CD14-positive monocyte (primary cell): ENCODE measurements at regions not wholly inside any gene's neighbourhood (a gene's known extent, or its start where the extent isn't known, plus 50 kb on each side); places are given as distances from the start of the nearest gene placed in this dataset.

ENCODE experiments used
- DNase-seq, 3 donors: peaks; one replicate each; pipeline ENCODE4 v3.0.0-alpha.2; 2011 to 2022
- H2AFZ ChIP-seq: 2 replicates; pipeline ENCODE4 v1.6.0; 2012; ENCODE audit warnings: mild to moderate bottlenecking, low read depth, low read length, inconsistent platforms; ENCODE audit not compliant: insufficient read depth, poor library complexity, severe bottlenecking
- H3K27ac ChIP-seq, 2 donors: 1 replicate in 1 of 2; 2 replicates in 1 of 2; pipeline ENCODE4 v1.5.1; 2012 to 2013; ENCODE audit warnings: low read length in 2 of 2, control low read depth in 1 of 2, inconsistent platforms in 1 of 2, low read depth in 1 of 2, mild to moderate bottlenecking in 1 of 2
- H3K27me3 ChIP-seq, 2 donors: one replicate each; pipeline versions ENCODE4 v1.6.0 to v1.6.1; 2011 to 2013; ENCODE audit warnings: low read length in 2 of 2; ENCODE audit not compliant: control insufficient read depth in 2 of 2, insufficient read depth in 2 of 2
- H3K36me3 ChIP-seq, 2 donors: replicated peaks in 1 of 2; 1 replicate in 1 of 2; 2 replicates in 1 of 2; pipeline versions ENCODE4 v1.5.1 to v1.6.1; 2012 to 2013; ENCODE audit warnings: low read length in 2 of 2, control low read depth in 1 of 2, inconsistent platforms in 1 of 2, mild to moderate bottlenecking in 1 of 2; ENCODE audit not compliant: insufficient read depth in 2 of 2, control insufficient read depth in 1 of 2
- H3K4me1 ChIP-seq, 2 donors: 1 replicate in 1 of 2; 2 replicates in 1 of 2; pipeline versions ENCODE4 v1.5.1 to v1.6.1; 2012 to 2013; ENCODE audit warnings: low read length in 2 of 2, control low read depth in 1 of 2, inconsistent platforms in 1 of 2, mild to moderate bottlenecking in 1 of 2, moderate library complexity in 1 of 2; ENCODE audit not compliant: insufficient read depth in 2 of 2, control insufficient read depth in 1 of 2
- H3K4me2 ChIP-seq: replicated peaks from 2 replicates; pipeline ENCODE3; 2012; ENCODE audit warnings: low read length, moderate library complexity, mild to moderate bottlenecking; ENCODE audit not compliant: poor library complexity, severe bottlenecking; ENCODE audit errors: extremely low read depth
- H3K4me3 ChIP-seq, 3 experiments: fragments of 200-600 bp in 1 of 3; sonication (generic) in 1 of 3; replicated peaks in 1 of 3; 1 replicate in 2 of 3; 2 replicates in 1 of 3; pipeline ENCODE4 v1.5.1; 2011 to 2013; ENCODE audit warnings: low read length in 3 of 3, mild to moderate bottlenecking in 3 of 3, control low read depth in 2 of 3, low read depth in 2 of 3, inconsistent platforms in 1 of 3, moderate library complexity in 1 of 3
- H3K79me2 ChIP-seq: 2 replicates; pipeline ENCODE4 v1.6.0; 2012; ENCODE audit warnings: mild to moderate bottlenecking, control low read depth, inconsistent platforms, low read length, moderate library complexity; ENCODE audit not compliant: insufficient read depth
- H3K9ac ChIP-seq: 2 replicates; pipeline ENCODE4 v1.6.0; 2017; ENCODE audit warnings: low read length, mild to moderate bottlenecking; ENCODE audit not compliant: insufficient read depth, poor library complexity, severe bottlenecking
- H3K9me3 ChIP-seq, 2 donors: replicated peaks in 1 of 2; 1 replicate in 1 of 2; 2 replicates in 1 of 2; pipeline versions ENCODE4 v1.5.1 to v1.6.1; 2012 to 2013; ENCODE audit warnings: low read length in 2 of 2, control low read depth in 1 of 2; ENCODE audit not compliant: control insufficient read depth in 1 of 2, insufficient read depth in 1 of 2
- H4K20me1 ChIP-seq: 2 replicates; pipeline ENCODE4 v1.6.0; 2012; ENCODE audit warnings: mild to moderate bottlenecking, low read length, control low read depth, moderate library complexity; ENCODE audit not compliant: insufficient read depth
- H3K27ac Mint-ChIP-seq, 7 donors: one replicate each; pipeline ENCODE4 v1.8.0; 2020; ENCODE audit warnings: mild to moderate bottlenecking in 7 of 7, mixed read lengths in 7 of 7, moderate library complexity in 6 of 7, inconsistent platforms in 2 of 7
- H3K27me3 Mint-ChIP-seq, 3 donors: one replicate each; pipeline ENCODE4 v1.8.0; 2021 to 2022; ENCODE audit warnings: low read depth in 3 of 3, mild to moderate bottlenecking in 3 of 3, mixed read lengths in 3 of 3, moderate library complexity in 3 of 3, inconsistent platforms in 1 of 3
- H3K36me3 Mint-ChIP-seq, 2 donors: one replicate each; pipeline ENCODE4 v1.8.0; 2020; ENCODE audit warnings: mixed read lengths in 2 of 2, inconsistent platforms in 1 of 2, mild to moderate bottlenecking in 1 of 2
- H3K4me1 Mint-ChIP-seq: one replicate; pipeline ENCODE4 v1.8.0; 2020; ENCODE audit warnings: mild to moderate bottlenecking, mixed read lengths
- H3K4me3 Mint-ChIP-seq, 2 donors: one replicate each; pipeline ENCODE4 v1.8.0; 2020; ENCODE audit warnings: mild to moderate bottlenecking in 2 of 2, mixed read lengths in 2 of 2, moderate library complexity in 1 of 2
- H3K9me3 Mint-ChIP-seq, 7 donors: one replicate each; pipeline ENCODE4 v1.8.0; 2020 to 2022; ENCODE audit warnings: mixed read lengths in 7 of 7, mild to moderate bottlenecking in 6 of 7, moderate library complexity in 6 of 7, inconsistent platforms in 2 of 7
- WGBS: methylation state at CpG from one replicate; pipeline ENCODE4 v1.1.5; 2013; ENCODE audit warnings: missing lambda C conversion rate; ENCODE audit not compliant: insufficient coverage; 5-methylcytosine and 5-hydroxymethylcytosine counted together
- intact Hi-C, 2 donors: fragments of 100-400 bp; cut with micrococcal nuclease; formaldehyde crosslinking; loops; one replicate each; pipeline versions ENCODE4 v1.15.0 to v1.15.1; 2023
- TF ChIP-seq, protein P1 (sequence below): fragments of 200-600 bp; IDR thresholded peaks from one replicate; pipeline ENCODE4 v1.8.0; 2022; ENCODE audit warnings: antibody characterized with exemption, mild to moderate bottlenecking

DNA sequence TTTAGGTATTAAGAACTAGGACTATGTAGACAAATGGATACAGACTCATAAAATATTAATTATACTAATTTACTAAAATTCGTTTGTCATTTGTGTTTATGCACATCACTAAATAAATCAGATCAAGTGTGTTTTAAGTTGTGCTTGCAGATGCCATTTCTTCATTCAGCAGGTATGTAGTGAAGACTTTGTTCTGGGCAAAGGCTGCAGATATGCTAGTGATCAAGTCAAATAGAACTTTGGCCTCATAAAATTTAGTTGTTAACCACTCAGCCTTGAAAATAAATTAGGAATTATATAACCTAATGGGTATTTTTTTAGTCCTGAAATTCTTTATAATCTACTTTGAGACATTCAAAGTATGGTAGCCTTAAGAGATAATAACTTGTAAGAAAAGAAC, 80.4 kb upstream of the TRPC4 start:
- H4K20me1 ChIP-seq = no peaks in the 10 kb centered on the region
- H3K4me2 ChIP-seq = no peak overlapping the region
- no peaks in the 10 kb centered on the region for H3K4me1 ChIP-seq
- H3K79me2 ChIP-seq = no peaks in the 10 kb centered on the region
- no peaks in the 10 kb centered on the region for H3K9me3 ChIP-seq
- no peak for DNase-seq
- TF ChIP-seq, protein P1, sequence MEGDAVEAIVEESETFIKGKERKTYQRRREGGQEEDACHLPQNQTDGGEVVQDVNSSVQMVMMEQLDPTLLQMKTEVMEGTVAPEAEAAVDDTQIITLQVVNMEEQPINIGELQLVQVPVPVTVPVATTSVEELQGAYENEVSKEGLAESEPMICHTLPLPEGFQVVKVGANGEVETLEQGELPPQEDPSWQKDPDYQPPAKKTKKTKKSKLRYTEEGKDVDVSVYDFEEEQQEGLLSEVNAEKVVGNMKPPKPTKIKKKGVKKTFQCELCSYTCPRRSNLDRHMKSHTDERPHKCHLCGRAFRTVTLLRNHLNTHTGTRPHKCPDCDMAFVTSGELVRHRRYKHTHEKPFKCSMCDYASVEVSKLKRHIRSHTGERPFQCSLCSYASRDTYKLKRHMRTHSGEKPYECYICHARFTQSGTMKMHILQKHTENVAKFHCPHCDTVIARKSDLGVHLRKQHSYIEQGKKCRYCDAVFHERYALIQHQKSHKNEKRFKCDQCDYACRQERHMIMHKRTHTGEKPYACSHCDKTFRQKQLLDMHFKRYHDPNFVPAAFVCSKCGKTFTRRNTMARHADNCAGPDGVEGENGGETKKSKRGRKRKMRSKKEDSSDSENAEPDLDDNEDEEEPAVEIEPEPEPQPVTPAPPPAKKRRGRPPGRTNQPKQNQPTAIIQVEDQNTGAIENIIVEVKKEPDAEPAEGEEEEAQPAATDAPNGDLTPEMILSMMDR = no peak
- no peaks in the 10 kb centered on the region for H3K36me3 Mint-ChIP-seq
- H3K9ac ChIP-seq = no peak overlapping the region
- H3K27ac ChIP-seq = no peak overlapping the region
- H3K4me3 ChIP-seq = no peak overlapping the region
- peaks cover 0 to 2% (median 0%) of the 10 kb centered on the region in 3 donors for H3K27me3 Mint-ChIP-seq
- no peaks in the 10 kb centered on the region for H3K27me3 ChIP-seq
- H3K27ac Mint-ChIP-seq = no peak overlapping the region
- no peak overlapping the region for H3K4me3 Mint-ChIP-seq
- H2AFZ ChIP-seq = no peak overlapping the region
- no CpG with 5 or more reads among the region's 1 CpG for WGBS
- no peaks in the 10 kb centered on the region for H3K4me1 Mint-ChIP-seq
- intact Hi-C loops = no loop called here
- no peaks in the 10 kb centered on the region for H3K36me3 ChIP-seq
- H3K9me3 Mint-ChIP-seq = peaks cover 0 to 3% (median 1%) of the 10 kb centered on the region in 7 donors

DNA sequence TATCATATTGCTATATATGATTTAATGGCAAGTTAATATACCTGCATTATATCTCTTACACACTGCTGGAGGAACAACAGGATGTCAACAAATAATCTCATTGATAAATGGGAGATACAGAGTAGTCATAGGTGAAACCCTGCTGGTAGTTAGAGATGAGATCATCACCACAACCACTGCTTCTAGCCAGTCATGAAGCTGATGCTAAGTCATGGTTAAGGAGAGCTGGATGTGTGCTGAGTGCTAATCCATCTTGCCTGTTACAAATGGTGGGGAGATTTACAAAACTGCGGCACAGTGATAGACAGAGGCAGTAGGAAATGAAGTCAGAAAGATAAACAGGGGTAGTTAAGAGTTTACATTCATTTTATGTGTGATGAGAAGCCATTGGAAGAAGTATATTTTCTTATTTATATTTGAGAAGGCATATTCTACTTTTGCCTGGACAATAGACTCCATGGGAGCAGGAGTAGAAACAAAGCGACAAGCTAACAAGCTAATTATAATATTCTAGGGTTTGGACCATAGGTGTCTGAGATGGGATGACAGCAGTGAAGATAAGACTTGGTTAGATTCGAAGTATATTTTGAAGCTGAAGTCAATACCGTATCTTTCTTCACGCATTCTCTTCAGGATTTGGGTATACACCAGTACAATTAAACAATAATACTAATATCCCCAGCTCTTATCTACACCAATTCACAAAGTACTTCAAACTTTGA, 78.0 kb upstream of the TRPC4 start:
- H3K9me3 Mint-ChIP-seq = peaks cover 0 to 2% (median 0%) of the 10 kb centered on the region in 7 donors
- 90% methylated on average over 1 of the region's 5 CpGs for WGBS
- no peak overlapping the region for H3K4me2 ChIP-seq
- TF ChIP-seq, protein P1 = no peak
- no peak for DNase-seq
- no peak overlapping the region for H2AFZ ChIP-seq
- H3K9ac ChIP-seq = no peak overlapping the region
- no peaks in the 10 kb centered on the region for H3K9me3 ChIP-seq
- H3K4me1 Mint-ChIP-seq = no peaks in the 10 kb centered on the region
- H3K27me3 ChIP-seq = no peaks in the 10 kb centered on the region
- no peaks in the 10 kb centered on the region for H3K36me3 ChIP-seq
- H3K4me1 ChIP-seq = no peaks in the 10 kb centered on the region
- no peak overlapping the region for H3K4me3 ChIP-seq
- H3K27ac ChIP-seq = no peak overlapping the region
- H3K4me3 Mint-ChIP-seq = no peak overlapping the region
- no peak overlapping the region for H3K27ac Mint-ChIP-seq
- H3K36me3 Mint-ChIP-seq = no peaks in the 10 kb centered on the region
- intact Hi-C loops = no loop called here
- peaks cover 0 to 2% (median 0%) of the 10 kb centered on the region in 3 donors for H3K27me3 Mint-ChIP-seq
- H4K20me1 ChIP-seq = no peaks in the 10 kb centered on the region
- H3K79me2 ChIP-seq = no peaks in the 10 kb centered on the region
